Cardiac fibroblast (primary cell): ENCODE measurements at regions not wholly inside any gene's neighbourhood (a gene's known extent, or its start where the extent isn't known, plus 50 kb on each side); places are given as distances from the start of the nearest gene placed in this dataset.

Experiments
- DNase-seq, 2 donors: peaks; one replicate each; pipeline versions ENCODE4 v3.0.0 to v3.0.0-alpha.2; 2010; ENCODE audit warnings: low read depth in 2 of 2
- H3K4me3 ChIP-seq, 2 donors: replicated peaks in 1 of 2; 1 replicate in 1 of 2; 2 replicates in 1 of 2; pipeline ENCODE4 v1.5.1; 2011; ENCODE audit warnings: low read depth in 2 of 2, low read length in 2 of 2, mild to moderate bottlenecking in 2 of 2, moderate library complexity in 1 of 2
- CTCF ChIP-seq: IDR thresholded peaks from one replicate; pipeline ENCODE4 v1.5.1; 2011; ENCODE audit warnings: low read depth, mild to moderate bottlenecking, low read length, inconsistent platforms

GRCh38 chr18:43866696-43867095 is 589.4 kb upstream of the SYT4 start:
- no peak overlapping the region for H3K4me3 ChIP-seq
- TF ChIP-seq CTCF, result no peak
- DNase-seq, result no peak

- no peak for DNase-seq
- no peak overlapping the region for H3K4me3 ChIP-seq
- no peak for TF ChIP-seq CTCF
These were observed 591.3 kb upstream of the SYT4 start for GRCh38 chr18:43868497-43868995.

GRCh38 chr18:43869451-43870008 is 592.2 kb upstream of the SYT4 start:
- peak; percentile 69 to 70 for DNase-seq

GRCh38 chr18:43870626-43871025 is 593.3 kb upstream of the SYT4 start:
- DNase-seq, result peak; percentile 17 to 26
- no peak overlapping the region for H3K4me3 ChIP-seq
- no peak for TF ChIP-seq CTCF

More at GRCh38 chr18:43869451-43870008, 592.2 kb upstream of the SYT4 start:
- TF ChIP-seq CTCF, result no peak
- no peak overlapping the region for H3K4me3 ChIP-seq

GRCh38 chr18:43875511-43875910 is 598.2 kb upstream of the SYT4 start:
- peak; percentile 38 to 39 for DNase-seq

GRCh38 chr18:43876286-43876685 is 599.0 kb upstream of the SYT4 start:
- TF ChIP-seq CTCF, result no peak
- no peak for DNase-seq
- H3K4me3 ChIP-seq, result no peak overlapping the region

More at GRCh38 chr18:43875511-43875910, 598.2 kb upstream of the SYT4 start:
- TF ChIP-seq CTCF, result no peak
- H3K4me3 ChIP-seq, result no peak overlapping the region

- DNase-seq, result no peak
- TF ChIP-seq CTCF, result no peak
These were observed 599.5 kb upstream of the SYT4 start for GRCh38 chr18:43876748-43877147.

More at GRCh38 chr18:43876748-43877147, 599.5 kb upstream of the SYT4 start:
- H3K4me3 ChIP-seq, result no peak overlapping the region
